Limb (tissue), 2 donors: ENCODE measurements at regions not wholly inside any gene's neighbourhood (a gene's known extent, or its start where the extent isn't known, plus 50 kb on each side); places are given as distances from the start of the nearest gene placed in this dataset.

Experiments used
- DNase-seq, 2 donors: peaks; one replicate each; pipeline ENCODE4 v3.0.0-alpha.2; 2016; ENCODE audit errors: extremely low spot score in 2 of 2

- peak; percentile 61 to 72 for DNase-seq
Observed at GRCh38 chr15:77541421-77542181, 91.1 kb downstream of the LINGO1 start.

DNA sequence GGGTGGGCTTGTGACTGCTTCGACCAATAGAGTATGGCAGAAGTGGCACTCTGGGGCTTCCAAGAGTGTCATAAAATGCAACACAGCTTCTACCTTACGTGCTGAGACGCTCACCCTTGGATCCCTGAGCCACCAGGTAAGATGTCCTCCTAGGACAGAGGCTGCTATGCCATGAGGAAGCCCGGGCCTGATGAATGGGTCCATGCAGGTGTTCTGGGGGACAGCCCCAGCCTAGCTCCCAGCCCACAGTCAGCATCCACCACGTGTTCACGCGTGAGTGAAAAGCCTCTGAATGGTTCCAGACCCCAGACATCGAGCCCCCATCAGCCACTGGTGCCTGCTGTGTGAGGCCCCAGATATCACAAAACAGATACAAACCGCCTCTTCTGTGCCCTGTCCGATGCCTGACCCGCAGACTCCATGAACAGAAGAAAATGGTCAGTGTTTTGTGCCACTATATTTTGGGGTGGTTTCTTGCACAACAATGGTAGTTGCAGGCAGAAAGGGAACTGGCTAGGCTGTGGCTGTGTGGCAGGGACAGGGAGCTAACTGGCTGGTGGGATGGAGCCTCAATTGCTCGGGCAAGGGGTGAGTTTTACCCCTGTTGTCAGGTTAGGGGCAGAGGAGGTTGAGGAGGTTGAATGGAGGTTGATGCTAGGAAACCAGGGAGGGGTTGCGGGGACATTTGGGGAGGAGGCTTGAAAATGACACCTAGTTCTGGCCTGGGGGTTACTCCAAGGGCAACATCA is 92.2 kb downstream of the LINGO1 start:
- peak in 1 of 2 donors; percentile 27 for DNase-seq

DNA sequence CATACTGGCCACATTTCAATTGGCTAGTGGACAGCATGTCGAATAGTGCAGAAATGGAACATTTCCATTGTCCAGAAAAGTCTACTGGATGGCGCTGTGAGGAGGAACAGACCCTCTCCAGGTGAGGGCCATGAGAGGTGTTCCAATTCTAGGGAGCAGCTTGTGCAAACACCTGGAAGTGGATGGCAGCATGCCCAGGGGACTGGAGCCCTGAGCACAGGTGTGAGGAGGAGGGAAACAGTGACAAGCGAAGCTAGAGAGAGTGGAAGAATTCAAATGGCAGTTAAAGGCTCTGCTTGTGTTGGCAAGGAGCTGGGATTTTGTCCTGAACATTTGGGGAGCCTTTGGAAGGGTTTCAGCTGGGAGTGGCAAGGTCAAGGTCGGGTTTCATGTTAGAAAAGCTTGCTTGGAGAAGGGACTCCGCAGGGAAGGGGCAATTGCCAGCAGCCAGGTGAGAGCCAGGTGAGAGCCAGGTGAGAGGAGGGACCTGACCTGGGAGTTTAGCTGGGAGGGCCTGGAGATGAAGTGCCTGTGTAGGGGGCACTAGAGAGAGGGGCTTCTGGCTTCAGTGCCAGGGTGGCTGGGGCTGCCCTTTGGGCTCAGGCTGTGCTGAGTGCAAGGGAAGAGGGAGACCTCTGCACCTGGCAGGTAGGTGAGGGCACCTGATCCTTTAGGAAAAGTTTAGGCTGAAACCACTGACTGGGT is 93.8 kb downstream of the LINGO1 start:
- DNase-seq, result peak in 1 of 2 donors; percentile 34

DNA sequence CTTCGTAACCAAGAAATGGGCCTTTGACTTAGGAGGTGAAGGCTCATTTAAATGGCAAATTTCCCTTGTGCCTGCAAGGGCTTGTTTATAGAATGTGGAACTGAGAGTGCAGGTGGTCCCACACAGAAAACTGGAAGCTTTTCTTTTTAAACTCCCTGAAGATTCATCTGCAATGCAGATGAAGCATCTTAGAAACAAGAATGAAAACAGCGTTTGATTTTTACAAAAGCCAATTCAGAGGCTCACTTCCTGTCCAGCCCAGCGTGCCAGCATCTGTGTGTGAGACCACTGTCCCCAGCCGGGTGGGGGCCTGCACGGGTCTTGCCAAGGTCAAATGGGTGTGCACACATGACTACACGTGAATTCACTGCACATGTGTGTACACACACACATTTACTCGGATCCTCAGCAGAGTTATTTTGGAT is 94.7 kb downstream of the LINGO1 start:
- peak in 1 of 2 donors; percentile 43 for DNase-seq

- DNase-seq, result peak in 1 of 2 donors; percentile 13
Observed at GRCh38 chr15:77537006-77537405, 95.7 kb downstream of the LINGO1 start.

GRCh38 chr15:77535845-77536244 is 96.9 kb downstream of the LINGO1 start:
- peak in 1 of 2 donors; percentile 31 for DNase-seq
